ENCODE measurements at regions not wholly inside any gene's neighbourhood (a gene's known extent, or its start where the extent isn't known, plus 50 kb on each side); places are given as distances from the start of the nearest gene placed in this dataset.
"Not testable (repeated sequence)": the region's sequence is repeated elsewhere in the genome, so short reads cannot be mapped to it uniquely, and the experiment has no call there.

DNA sequence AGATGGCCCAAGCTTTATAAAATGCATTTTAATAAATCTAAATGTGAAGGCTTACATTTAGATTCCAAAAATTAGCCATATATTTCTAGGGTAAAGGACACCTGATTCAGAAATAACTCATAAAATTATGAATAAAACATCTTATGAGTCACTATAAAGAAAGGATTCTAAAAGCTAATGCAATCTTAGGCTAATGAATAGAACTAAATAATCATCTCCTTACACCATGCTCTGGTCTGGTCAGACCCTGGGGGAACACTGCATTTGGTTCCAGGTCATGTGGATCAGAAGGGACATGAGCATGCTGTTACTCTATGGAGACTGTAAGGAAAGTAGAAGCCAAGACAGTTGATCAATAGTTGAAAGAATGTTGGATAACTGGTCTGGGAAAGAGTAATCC is 370.4 kb downstream of the NDFIP2 start:
- no peaks in the 10 kb centered on the region for H3K9me3 ChIP-seq
- H3K27ac ChIP-seq: no peak overlapping the region
- intact Hi-C loops (cut with DNase I; ENCODE audit: low total_unique reads): no loop called here
- H3K36me3 ChIP-seq: no peaks in the 10 kb centered on the region
- H3K4me3 ChIP-seq: no peak overlapping the region
- TF ChIP-seq POLR2A (IDR thresholded peaks at IDR 0.05) (no peak), POLR2AphosphoS5 (IDR thresholded peaks at IDR 0.05) (no peak)
- TF ChIP-seq, protein P1, sequence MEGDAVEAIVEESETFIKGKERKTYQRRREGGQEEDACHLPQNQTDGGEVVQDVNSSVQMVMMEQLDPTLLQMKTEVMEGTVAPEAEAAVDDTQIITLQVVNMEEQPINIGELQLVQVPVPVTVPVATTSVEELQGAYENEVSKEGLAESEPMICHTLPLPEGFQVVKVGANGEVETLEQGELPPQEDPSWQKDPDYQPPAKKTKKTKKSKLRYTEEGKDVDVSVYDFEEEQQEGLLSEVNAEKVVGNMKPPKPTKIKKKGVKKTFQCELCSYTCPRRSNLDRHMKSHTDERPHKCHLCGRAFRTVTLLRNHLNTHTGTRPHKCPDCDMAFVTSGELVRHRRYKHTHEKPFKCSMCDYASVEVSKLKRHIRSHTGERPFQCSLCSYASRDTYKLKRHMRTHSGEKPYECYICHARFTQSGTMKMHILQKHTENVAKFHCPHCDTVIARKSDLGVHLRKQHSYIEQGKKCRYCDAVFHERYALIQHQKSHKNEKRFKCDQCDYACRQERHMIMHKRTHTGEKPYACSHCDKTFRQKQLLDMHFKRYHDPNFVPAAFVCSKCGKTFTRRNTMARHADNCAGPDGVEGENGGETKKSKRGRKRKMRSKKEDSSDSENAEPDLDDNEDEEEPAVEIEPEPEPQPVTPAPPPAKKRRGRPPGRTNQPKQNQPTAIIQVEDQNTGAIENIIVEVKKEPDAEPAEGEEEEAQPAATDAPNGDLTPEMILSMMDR (IDR thresholded peaks at IDR 0.05 in 8 of 11, conservative IDR thresholded peaks at IDR 0.05 in 3 of 11): no peak
- H3K4me1 ChIP-seq: no peaks in the 10 kb centered on the region
- no peak for DNase-seq
- H3K27me3 ChIP-seq (replicated peaks in 1 of 7): no peaks in the 10 kb centered on the region

DNA sequence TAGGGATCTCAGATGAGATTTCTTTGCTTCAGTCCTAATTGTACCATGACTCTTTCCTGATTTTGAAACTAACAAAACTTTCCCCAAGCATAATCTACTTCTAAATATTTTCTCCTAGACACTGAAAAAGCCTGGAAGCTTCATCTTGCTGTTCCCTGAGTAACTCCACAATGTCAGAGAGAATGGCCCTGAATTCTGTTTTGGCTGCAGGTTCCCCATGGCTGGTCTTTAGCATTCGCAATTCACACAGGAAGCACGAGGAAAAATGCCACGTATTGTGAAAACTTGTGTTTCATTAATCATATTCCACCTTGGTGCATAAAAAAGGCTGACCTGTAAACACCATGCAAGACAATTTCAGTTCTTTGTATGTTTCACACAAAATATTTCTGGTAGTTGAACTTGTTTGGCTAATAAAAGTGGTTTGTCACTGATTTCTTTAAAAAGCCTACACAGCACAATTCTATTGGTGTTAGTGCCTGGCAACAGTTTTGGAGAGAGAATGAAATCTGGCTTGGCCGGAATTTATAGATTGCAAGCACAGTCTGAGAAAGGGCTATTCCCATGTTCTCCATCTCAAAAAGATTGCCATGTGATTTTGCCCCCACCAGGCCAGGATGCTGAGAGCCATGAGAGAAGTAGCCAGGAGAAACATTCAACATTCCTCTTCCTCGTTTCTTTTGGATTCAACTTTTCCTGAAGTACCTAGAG is 367.1 kb downstream of the NDFIP2 start:
- H3K4me1 ChIP-seq: no peaks in the 10 kb centered on the region
- intact Hi-C loops (cut with DNase I; ENCODE audit: low total_unique reads): no loop called here
- H3K9me3 ChIP-seq: no peaks in the 10 kb centered on the region
- DNase-seq: no peak
- no peaks in the 10 kb centered on the region for H3K36me3 ChIP-seq
- no peak overlapping the region for H3K4me3 ChIP-seq
- TF ChIP-seq POLR2AphosphoS5 (IDR thresholded peaks at IDR 0.05) (no peak), POLR2A (IDR thresholded peaks at IDR 0.05) (no peak)
- TF ChIP-seq, protein P1 (IDR thresholded peaks at IDR 0.05 in 8 of 11, conservative IDR thresholded peaks at IDR 0.05 in 3 of 11): no peak
- 62 to 75% (median 69%) methylated on average over 5 of the region's 5 CpGs for WGBS, 5 donors
- H3K27me3 ChIP-seq (replicated peaks in 1 of 7): no peaks in the 10 kb centered on the region
- no peak overlapping the region for H3K27ac ChIP-seq

DNA sequence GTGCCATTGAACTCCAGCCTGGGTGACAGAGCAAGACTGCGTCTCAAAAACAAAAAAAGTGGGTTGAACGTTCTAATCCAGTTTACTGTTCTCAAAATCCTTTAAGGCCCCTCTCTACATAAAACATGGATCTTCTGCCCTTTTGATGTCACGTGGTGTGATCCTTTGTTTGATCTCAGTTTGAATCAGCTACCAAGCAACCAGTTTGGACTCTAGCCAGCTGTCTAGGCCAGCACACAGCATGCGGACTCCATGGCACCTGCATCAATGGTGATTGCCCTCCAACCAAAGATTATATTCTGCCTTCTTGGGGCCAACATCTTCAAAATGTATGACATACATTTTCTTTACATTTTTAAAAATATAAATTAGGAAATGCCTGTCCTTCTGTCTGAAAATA is 365.4 kb downstream of the NDFIP2 start:
- H3K36me3 ChIP-seq: no peaks in the 10 kb centered on the region
- no peak overlapping the region for H3K27ac ChIP-seq
- DNase-seq: no peak
- intact Hi-C loops (cut with DNase I; ENCODE audit: low total_unique reads): no loop called here
- H3K27me3 ChIP-seq (replicated peaks in 1 of 7): no peaks in the 10 kb centered on the region
- 80 to 89% (median 88%) methylated on average over 4 of the region's 4 CpGs for WGBS, 5 donors
- TF ChIP-seq POLR2AphosphoS5 (IDR thresholded peaks at IDR 0.05) (no peak), POLR2A (IDR thresholded peaks at IDR 0.05) (no peak)
- TF ChIP-seq, protein P1 (IDR thresholded peaks at IDR 0.05 in 8 of 11, conservative IDR thresholded peaks at IDR 0.05 in 3 of 11): no peak
- H3K9me3 ChIP-seq: no peaks in the 10 kb centered on the region
- H3K4me3 ChIP-seq: no peak overlapping the region
- no peaks in the 10 kb centered on the region for H3K4me1 ChIP-seq

DNA sequence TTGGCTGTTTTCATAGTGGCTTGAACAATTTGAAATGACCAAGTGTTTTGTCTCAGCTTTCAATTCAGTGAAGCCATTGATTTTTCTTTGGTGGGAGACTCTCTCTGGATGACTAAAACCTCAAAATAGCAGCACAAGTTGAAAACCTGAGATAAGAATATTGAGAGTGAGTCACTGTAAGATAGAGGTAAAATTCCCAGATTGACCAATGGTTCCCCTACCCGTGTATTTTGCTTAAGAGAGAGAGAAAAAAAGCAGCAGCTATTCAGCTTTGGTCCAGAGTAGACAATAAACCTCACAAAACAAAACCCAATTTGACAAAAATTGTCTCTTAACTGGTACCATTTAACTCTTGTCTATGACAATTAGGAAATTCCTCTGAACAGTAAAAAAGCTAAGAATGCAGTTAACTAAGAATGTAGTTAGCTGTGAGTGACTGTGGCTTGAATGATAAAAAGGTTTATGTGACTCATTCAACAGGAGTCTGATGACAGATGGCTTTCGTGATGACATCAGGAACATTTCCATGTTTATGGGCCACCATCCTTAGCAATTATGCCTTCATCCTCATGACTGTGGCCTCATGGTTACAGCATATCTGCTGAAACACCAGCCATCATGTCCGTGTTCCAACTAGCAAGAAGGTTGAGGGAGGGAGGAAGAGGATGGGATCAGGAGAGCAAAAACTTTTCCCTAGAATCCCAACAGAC is 356.9 kb downstream of the NDFIP2 start:
- H3K9me3 ChIP-seq: no peaks in the 10 kb centered on the region
- H3K27me3 ChIP-seq (replicated peaks in 1 of 7): no peaks in the 10 kb centered on the region
- H3K4me3 ChIP-seq: no peak overlapping the region
- DNase-seq: no peak
- no peak overlapping the region for H3K27ac ChIP-seq
- intact Hi-C loops (cut with DNase I; ENCODE audit: low total_unique reads): no loop called here
- 72 to 89% (median 79%) methylated on average over 3 of the region's 3 CpGs for WGBS, 5 donors
- no peaks in the 10 kb centered on the region for H3K36me3 ChIP-seq
- TF ChIP-seq, protein P1 (IDR thresholded peaks at IDR 0.05 in 8 of 11, conservative IDR thresholded peaks at IDR 0.05 in 3 of 11): no peak
- TF ChIP-seq POLR2AphosphoS5 (IDR thresholded peaks at IDR 0.05) (no peak), POLR2A (IDR thresholded peaks at IDR 0.05) (no peak)
- no peaks in the 10 kb centered on the region for H3K4me1 ChIP-seq

DNA sequence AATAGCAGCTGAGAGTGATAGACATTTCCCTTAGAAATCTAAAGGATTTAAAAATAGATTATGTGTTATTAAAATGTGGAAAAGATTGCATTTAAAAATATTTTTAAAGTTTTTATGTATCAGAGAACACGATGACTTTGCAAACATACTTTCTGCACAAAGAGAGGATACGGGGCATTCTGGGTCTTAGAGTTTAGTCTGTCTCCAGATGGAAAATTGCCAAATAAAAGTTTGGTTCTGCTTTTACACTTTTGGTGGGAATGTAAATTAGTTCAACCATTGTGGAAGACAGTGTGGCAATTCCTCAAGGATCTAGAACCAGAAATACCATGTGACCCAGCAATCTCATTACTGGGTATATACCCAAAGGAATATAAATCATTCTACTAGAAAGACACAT is 355.2 kb downstream of the NDFIP2 start:
- DNase-seq; H3K9me3 ChIP-seq; H3K27me3 ChIP-seq (replicated peaks in 1 of 7); H3K4me3 ChIP-seq; H3K4me1 ChIP-seq; H3K27ac ChIP-seq; intact Hi-C loops (cut with DNase I; ENCODE audit: low total_unique reads); H3K36me3 ChIP-seq: not testable (repeated sequence)
- WGBS, 5 donors: 35 to 57% (median 40%) methylated on average over 2 of the region's 2 CpGs

Data from spleen (tissue), 11 donors.